ENCODE measurements at regions not wholly inside any gene's neighbourhood (a gene's known extent, or its start where the extent isn't known, plus 50 kb on each side); places are given as distances from the start of the nearest gene placed in this dataset.

GRCh38 chr9:88803546-88804253, 187.6 kb upstream of the S1PR3 start:
- POLR2A ChIA-PET, result no interaction called here
- Mint-ChIP-seq H3K27ac (ENCODE audit: unreplicated experiment) (no peak overlapping the region), H3K9me3 (ENCODE audit: unreplicated experiment) (no peaks in the 10 kb centered on the region), H3K4me3 (ENCODE audit: unreplicated experiment) (no peak overlapping the region), H3K36me3 (ENCODE audit: insufficient read depth, unreplicated experiment) (no peaks in the 10 kb centered on the region), H3K4me1 (ENCODE audit: low read depth, unreplicated experiment) (peaks cover 11% of the 10 kb centered on the region), H3K27me3 (ENCODE audit: insufficient read depth, unreplicated experiment) (no peaks in the 10 kb centered on the region)
- TF ChIP-seq, protein P1, sequence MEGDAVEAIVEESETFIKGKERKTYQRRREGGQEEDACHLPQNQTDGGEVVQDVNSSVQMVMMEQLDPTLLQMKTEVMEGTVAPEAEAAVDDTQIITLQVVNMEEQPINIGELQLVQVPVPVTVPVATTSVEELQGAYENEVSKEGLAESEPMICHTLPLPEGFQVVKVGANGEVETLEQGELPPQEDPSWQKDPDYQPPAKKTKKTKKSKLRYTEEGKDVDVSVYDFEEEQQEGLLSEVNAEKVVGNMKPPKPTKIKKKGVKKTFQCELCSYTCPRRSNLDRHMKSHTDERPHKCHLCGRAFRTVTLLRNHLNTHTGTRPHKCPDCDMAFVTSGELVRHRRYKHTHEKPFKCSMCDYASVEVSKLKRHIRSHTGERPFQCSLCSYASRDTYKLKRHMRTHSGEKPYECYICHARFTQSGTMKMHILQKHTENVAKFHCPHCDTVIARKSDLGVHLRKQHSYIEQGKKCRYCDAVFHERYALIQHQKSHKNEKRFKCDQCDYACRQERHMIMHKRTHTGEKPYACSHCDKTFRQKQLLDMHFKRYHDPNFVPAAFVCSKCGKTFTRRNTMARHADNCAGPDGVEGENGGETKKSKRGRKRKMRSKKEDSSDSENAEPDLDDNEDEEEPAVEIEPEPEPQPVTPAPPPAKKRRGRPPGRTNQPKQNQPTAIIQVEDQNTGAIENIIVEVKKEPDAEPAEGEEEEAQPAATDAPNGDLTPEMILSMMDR (IDR thresholded peaks at IDR 0.05; ENCODE audit: insufficient read depth in 1 of 2, low read depth in 1 of 2, low read length in 1 of 2, severe bottlenecking in 1 of 2, unreplicated experiment in 1 of 2), result no peak
- intact Hi-C loops (cut with micrococcal nuclease; ENCODE audit: unreplicated experiment), result no loop called here
- CTCF ChIA-PET, result no interaction called here
- no TSS peak for BruUV-seq (replicated peaks)
- Histone ChIP-seq H3K4me1 (no peaks in the 10 kb centered on the region), H3K36me3 (ENCODE audit: control insufficient read depth, insufficient read depth, low read length) (no peaks in the 10 kb centered on the region), H3K27me3 (replicated peaks; ENCODE audit: control insufficient read depth, insufficient read depth, low read length) (no peaks in the 10 kb centered on the region), H3K4me3 (ENCODE audit: low read depth, low read length) (no peak overlapping the region), H3K9me3 (no peaks in the 10 kb centered on the region)
- no peak for DNase-seq

DNA sequence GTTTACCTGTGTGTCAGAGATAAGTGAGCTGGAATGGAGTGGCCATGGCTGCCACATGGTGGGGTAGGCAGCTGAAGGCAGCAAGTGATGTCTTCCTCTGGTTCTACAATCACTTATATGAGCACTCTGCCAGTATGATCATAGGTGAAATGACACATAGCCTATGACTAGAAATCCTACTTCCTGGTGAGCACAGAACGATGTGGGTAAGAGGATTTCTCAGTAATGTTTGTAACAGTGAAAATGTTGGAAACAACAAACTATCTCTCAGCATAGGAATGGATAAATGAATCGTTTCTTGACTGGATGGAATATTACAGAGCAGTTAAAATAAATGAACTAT, 187.0 kb upstream of the S1PR3 start:
- Mint-ChIP-seq H3K27ac (ENCODE audit: unreplicated experiment) (no peak overlapping the region), H3K4me3 (ENCODE audit: unreplicated experiment) (no peak overlapping the region), H3K36me3 (ENCODE audit: insufficient read depth, unreplicated experiment) (no peaks in the 10 kb centered on the region), H3K27me3 (ENCODE audit: insufficient read depth, unreplicated experiment) (no peaks in the 10 kb centered on the region), H3K4me1 (ENCODE audit: low read depth, unreplicated experiment) (peaks cover 11% of the 10 kb centered on the region), H3K9me3 (ENCODE audit: unreplicated experiment) (no peaks in the 10 kb centered on the region)
- ChIA-PET POLR2A (no interaction called here), CTCF (no interaction called here)
- no peak overlapping the region for H3K4me3 ChIP-seq (ENCODE audit: low read depth, low read length)
- TF ChIP-seq, protein P1 (IDR thresholded peaks at IDR 0.05; ENCODE audit: insufficient read depth in 1 of 2, low read depth in 1 of 2, low read length in 1 of 2, severe bottlenecking in 1 of 2, unreplicated experiment in 1 of 2), result no peak
- DNase-seq, result no peak
- H3K9me3 ChIP-seq, result no peaks in the 10 kb centered on the region
- H3K4me1 ChIP-seq, result no peaks in the 10 kb centered on the region
- no peaks in the 10 kb centered on the region for H3K27me3 ChIP-seq (replicated peaks; ENCODE audit: control insufficient read depth, insufficient read depth, low read length)
- BruUV-seq (replicated peaks), result no TSS peak
- no peaks in the 10 kb centered on the region for H3K36me3 ChIP-seq (ENCODE audit: control insufficient read depth, insufficient read depth, low read length)
- intact Hi-C loops (cut with micrococcal nuclease; ENCODE audit: unreplicated experiment), result no loop called here

GRCh38 chr9:88805217-88805943, 185.9 kb upstream of the S1PR3 start:
- TF ChIP-seq, protein P1 (IDR thresholded peaks at IDR 0.05; ENCODE audit: insufficient read depth in 1 of 2, low read depth in 1 of 2, low read length in 1 of 2, severe bottlenecking in 1 of 2, unreplicated experiment in 1 of 2), result no peak
- ChIA-PET CTCF (no interaction called here), POLR2A (no interaction called here)
- intact Hi-C loops (cut with micrococcal nuclease; ENCODE audit: unreplicated experiment), result no loop called here
- Histone ChIP-seq H3K4me3 (ENCODE audit: low read depth, low read length) (no peak overlapping the region), H3K36me3 (ENCODE audit: control insufficient read depth, insufficient read depth, low read length) (no peaks in the 10 kb centered on the region), H3K4me1 (no peaks in the 10 kb centered on the region), H3K9me3 (no peaks in the 10 kb centered on the region), H3K27me3 (replicated peaks; ENCODE audit: control insufficient read depth, insufficient read depth, low read length) (no peaks in the 10 kb centered on the region)
- no TSS peak for BruUV-seq (replicated peaks)
- Mint-ChIP-seq H3K9me3 (ENCODE audit: unreplicated experiment) (no peaks in the 10 kb centered on the region), H3K4me3 (ENCODE audit: unreplicated experiment) (no peak overlapping the region), H3K27me3 (ENCODE audit: insufficient read depth, unreplicated experiment) (no peaks in the 10 kb centered on the region), H3K4me1 (ENCODE audit: low read depth, unreplicated experiment) (peaks cover 1% of the 10 kb centered on the region), H3K36me3 (ENCODE audit: insufficient read depth, unreplicated experiment) (no peaks in the 10 kb centered on the region), H3K27ac (ENCODE audit: unreplicated experiment) (no peak overlapping the region)
- DNase-seq, result no peak

Measured in Caco-2 (cell line).